GM12878 (cell line): ENCODE measurements at regions not wholly inside any gene's neighbourhood (a gene's known extent, or its start where the extent isn't known, plus 50 kb on each side); places are given as distances from the start of the nearest gene placed in this dataset.

Experiments used
- ATAC-seq: fragments of 200-7000 bp; cut with Tn5 transposase; 3 replicates; pipeline ENCODE4 v1.9.1; 2020; ENCODE audit warnings: mild to moderate bottlenecking, moderate library complexity
- BruUV-seq: library from RNA; stranded (reverse); fragments of 400-500 nt; replicated peaks from 2 replicates; lab custom pipeline; 2021; lab: Mats Ljungman, UMichigan
- CTCF ChIA-PET: fragments of 300-600 bp; sonication (Branson Sonifier 250); formaldehyde crosslinking; extraction: SDS; loops from one replicate; lab custom pipeline; 2021; ENCODE audit warnings: inconsistent platforms; lab: Yijun Ruan, JAX
- POLR2A ChIA-PET: fragments of 350-600 bp; formaldehyde crosslinking; extraction: SDS; loops from one replicate; lab custom pipeline; 2021; ENCODE audit warnings: inconsistent platforms; lab: Charles Lee
- RAD21 ChIA-PET: fragments of 300-600 bp; sonication (Branson Sonifier 250); formaldehyde crosslinking; loops from one replicate; lab custom pipeline; 2023; ENCODE audit warnings: antibody characterized with exemption; ENCODE audit not compliant: unreplicated experiment; lab: Charles Lee
- SMC1A ChIA-PET: fragments of 300-600 bp; sonication (Branson Sonifier 250); formaldehyde crosslinking; loops from one replicate; lab custom pipeline; 2023; ENCODE audit not compliant: unreplicated experiment, uncharacterized antibody; lab: Charles Lee
- DNase-seq: peaks from one replicate; pipeline ENCODE4 v3.0.0-alpha.2; 2011; ENCODE audit warnings: low read depth, low spot score
- FAIRE-seq: peaks from 3 replicates; lab custom pipeline; 2011; peaks lifted over from hg19 to GRCh38; lab: Jason Lieb, UNC
- H2AFZ ChIP-seq: 2 replicates; pipeline ENCODE4 v1.6.0; 2011; ENCODE audit warnings: low read depth, low read length, control low read depth; ENCODE audit not compliant: control insufficient read depth
- H3K27ac ChIP-seq: 2 replicates; pipeline ENCODE4 v1.5.1; 2011; ENCODE audit warnings: control low read depth; ENCODE audit not compliant: control insufficient read depth, insufficient read depth
- H3K27me3 ChIP-seq, 2 experiments: replicated peaks in 1 of 2; 2 replicates each; pipeline versions ENCODE4 v1.6.0 to v1.6.1; 2011; ENCODE audit warnings: low read length in 1 of 2; ENCODE audit not compliant: control insufficient read depth in 2 of 2, insufficient read depth in 2 of 2
- H3K36me3 ChIP-seq, 2 experiments: 2 replicates each; pipeline ENCODE4 v1.5.1; 2011; ENCODE audit warnings: low read length in 1 of 2; ENCODE audit not compliant: control insufficient read depth in 2 of 2, insufficient read depth in 2 of 2
- H3K4me1 ChIP-seq: 2 replicates; pipeline ENCODE4 v1.6.1; 2011; ENCODE audit warnings: mild to moderate bottlenecking, low read length, moderate library complexity, mixed read lengths; ENCODE audit not compliant: control insufficient read depth, insufficient read depth
- H3K4me2 ChIP-seq: 2 replicates; pipeline ENCODE4 v1.6.0; 2011; ENCODE audit warnings: control low read depth; ENCODE audit not compliant: control insufficient read depth, insufficient read depth
- H3K4me3 ChIP-seq: fragments of 200-600 bp; sonication (generic); 2 replicates; pipeline ENCODE4 v1.5.1; 2016
- H3K79me2 ChIP-seq: 2 replicates; pipeline ENCODE4 v1.6.0; 2011; ENCODE audit warnings: low read length; ENCODE audit not compliant: control insufficient read depth, insufficient read depth
- H3K9ac ChIP-seq: 2 replicates; pipeline ENCODE4 v1.8.0; 2011; ENCODE audit warnings: low read length, control low read depth, mixed read lengths; ENCODE audit not compliant: control insufficient read depth, insufficient read depth
- H3K9me3 ChIP-seq: replicated peaks from 3 replicates; pipeline ENCODE4 v1.5.1; 2011; ENCODE audit warnings: mild to moderate bottlenecking, low read length; ENCODE audit not compliant: control insufficient read depth, insufficient read depth
- H4K20me1 ChIP-seq: 2 replicates; pipeline ENCODE4 v1.6.0; 2011; ENCODE audit not compliant: control insufficient read depth, insufficient read depth
- ASH2L ChIP-seq: fragments of 300-600, 200-600 bp; sonication (generic); IDR thresholded peaks from 2 replicates; pipeline ENCODE4 v1.6.1; 2017; ENCODE audit warnings: low read depth, mild to moderate bottlenecking, borderline replicate concordance
- BCL11A ChIP-seq: IDR thresholded peaks from 2 replicates; pipeline ENCODE4 v1.6.1; 2011; ENCODE audit warnings: low read depth, low read length
- CBX3 ChIP-seq: fragments of 200-600 bp; sonication (generic); IDR thresholded peaks from 2 replicates; pipeline ENCODE4 v1.6.1; 2016; ENCODE audit warnings: low read depth, borderline replicate concordance
- EGR1 ChIP-seq, 2 experiments: IDR thresholded peaks; 1 replicate in 1 of 2; 2 replicates in 1 of 2; pipeline ENCODE4 v1.6.1; 2011 to 2012; ENCODE audit warnings: low read depth in 2 of 2, low read length in 2 of 2, borderline replicate concordance in 1 of 2, mild to moderate bottlenecking in 1 of 2, moderate library complexity in 1 of 2
- EP300 ChIP-seq, 2 experiments: fragments of 150-350 bp in 1 of 2; IDR thresholded peaks; 2 replicates each; pipeline ENCODE4 v1.6.1; 2011 to 2012; ENCODE audit warnings: low read depth in 2 of 2, low read length in 2 of 2, borderline replicate concordance in 1 of 2, improper control_type of control experiment in 1 of 2, inconsistent platforms in 1 of 2; ENCODE audit not compliant: control insufficient read depth in 1 of 2
- MYB ChIP-seq: fragments of 150-350 bp; IDR thresholded peaks from 2 replicates; pipeline ENCODE4 v1.6.1; 2014; ENCODE audit warnings: mild to moderate bottlenecking, low read depth, low read length, borderline replicate concordance
- NFXL1 ChIP-seq: fragments of 450-650 bp; IDR thresholded peaks from 2 replicates; pipeline ENCODE4 v1.6.1; 2017; ENCODE audit warnings: antibody characterized with exemption, mild to moderate bottlenecking, borderline replicate concordance
- POLR2AphosphoS5 ChIP-seq: IDR thresholded peaks from 2 replicates; pipeline ENCODE4 v1.6.1; 2011; ENCODE audit warnings: mild to moderate bottlenecking, low read length, inconsistent platforms
- WGBS: methylation state at CpG from one replicate; pipeline ENCODE4 v1.1.6; 2016; ENCODE audit warnings: low lambda C conversion rate; ENCODE audit not compliant: insufficient replicate concordance, insufficient coverage; ENCODE audit errors: missing lambda C conversion rate; 5-methylcytosine and 5-hydroxymethylcytosine counted together
- in situ Hi-C: fragments of 300-500 bp; cut with MboI; formaldehyde crosslinking; loops from 9 replicates; pipeline ENCODE4 v1.14.3; 2018; ENCODE audit warnings: mixed read lengths
- intact Hi-C: fragments of 100-400 bp; cut with micrococcal nuclease; formaldehyde crosslinking; loops from one replicate; pipeline ENCODE4 v1.14.2; 2022; ENCODE audit not compliant: unreplicated experiment
- TF ChIP-seq, protein P1 (sequence below): fragments of 450-650 bp; IDR thresholded peaks from 2 replicates; pipeline ENCODE4 v1.6.1; 2017; ENCODE audit warnings: low read depth, mild to moderate bottlenecking, moderate library complexity
- TF ChIP-seq, protein P2 (sequence below): IDR thresholded peaks from 2 replicates; pipeline ENCODE4 v1.6.1; 2012; ENCODE audit warnings: low read length, inconsistent platforms
- TF ChIP-seq, protein P3 (sequence below): fragments of 150-350 bp; IDR thresholded peaks from 2 replicates; pipeline ENCODE4 v1.6.1; 2014; ENCODE audit warnings: mild to moderate bottlenecking, low read depth, low read length
- TF ChIP-seq, protein P4 (sequence below): IDR thresholded peaks from 2 replicates; pipeline ENCODE4 v1.6.1; 2011; ENCODE audit warnings: mild to moderate bottlenecking, low read depth, low read length, moderate library complexity; ENCODE audit not compliant: insufficient replicate concordance
- TF ChIP-seq, protein P5 (sequence below): fragments of 450-650 bp; IDR thresholded peaks from 2 replicates; pipeline ENCODE4 v1.6.1; 2017; ENCODE audit warnings: mild to moderate bottlenecking

GRCh38 chr15:69783211-69783610, 314.5 kb downstream of the TLE3 start (continued):
- no peak for TF ChIP-seq NFXL1
- no peak for TF ChIP-seq EP300 (IDR thresholded peaks at IDR 0.05; ENCODE audit: borderline replicate concordance in 1 of 2, control insufficient read depth in 1 of 2, low read depth in 2 of 2, low read length in 2 of 2)
- TF ChIP-seq MYB: no peak
- TF ChIP-seq CBX3: no peak
- TF ChIP-seq, all 136 proteins: peak for 0

GRCh38 chr15:69784798-69785566, 312.7 kb downstream of the TLE3 start:
- Histone ChIP-seq H3K27me3 (no peaks in the 10 kb centered on the region; a peak in 1 of 4 replicates), H3K27ac (no peak overlapping the region), H3K9me3 (no peaks in the 10 kb centered on the region), H3K4me2 (no peak overlapping the region), H3K4me3 (no peak overlapping the region), H4K20me1 (no peaks in the 10 kb centered on the region; the same call in 1 of the 2 replicates), H3K9ac (no peak overlapping the region), H3K4me1 (no peaks in the 10 kb centered on the region), H3K36me3 (no peaks in the 10 kb centered on the region), H2AFZ (no peak overlapping the region), H3K79me2 (no peaks in the 10 kb centered on the region)
- no peak for FAIRE-seq
- in situ Hi-C loops: no loop called here
- intact Hi-C loops: no loop called here
- ChIA-PET RAD21 (no interaction called here), SMC1A (no interaction called here), CTCF (no interaction called here), POLR2A (no interaction called here)
- DNase-seq: no peak
- no TSS peak for BruUV-seq
- 28% methylated on average over 5 of the region's 5 CpGs for WGBS
- no peak for ATAC-seq
- TF ChIP-seq, protein P1, sequence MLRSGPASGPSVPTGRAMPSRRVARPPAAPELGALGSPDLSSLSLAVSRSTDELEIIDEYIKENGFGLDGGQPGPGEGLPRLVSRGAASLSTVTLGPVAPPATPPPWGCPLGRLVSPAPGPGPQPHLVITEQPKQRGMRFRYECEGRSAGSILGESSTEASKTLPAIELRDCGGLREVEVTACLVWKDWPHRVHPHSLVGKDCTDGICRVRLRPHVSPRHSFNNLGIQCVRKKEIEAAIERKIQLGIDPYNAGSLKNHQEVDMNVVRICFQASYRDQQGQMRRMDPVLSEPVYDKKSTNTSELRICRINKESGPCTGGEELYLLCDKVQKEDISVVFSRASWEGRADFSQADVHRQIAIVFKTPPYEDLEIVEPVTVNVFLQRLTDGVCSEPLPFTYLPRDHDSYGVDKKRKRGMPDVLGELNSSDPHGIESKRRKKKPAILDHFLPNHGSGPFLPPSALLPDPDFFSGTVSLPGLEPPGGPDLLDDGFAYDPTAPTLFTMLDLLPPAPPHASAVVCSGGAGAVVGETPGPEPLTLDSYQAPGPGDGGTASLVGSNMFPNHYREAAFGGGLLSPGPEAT: no peak
- TF ChIP-seq POLR2AphosphoS5 (no peak), BCL11A (no peak), ASH2L (no peak), EGR1 (IDR thresholded peaks at IDR 0.05; ENCODE audit: borderline replicate concordance in 1 of 2, low read depth in 2 of 2, low read length in 2 of 2) (no peak)
- TF ChIP-seq, protein P2, sequence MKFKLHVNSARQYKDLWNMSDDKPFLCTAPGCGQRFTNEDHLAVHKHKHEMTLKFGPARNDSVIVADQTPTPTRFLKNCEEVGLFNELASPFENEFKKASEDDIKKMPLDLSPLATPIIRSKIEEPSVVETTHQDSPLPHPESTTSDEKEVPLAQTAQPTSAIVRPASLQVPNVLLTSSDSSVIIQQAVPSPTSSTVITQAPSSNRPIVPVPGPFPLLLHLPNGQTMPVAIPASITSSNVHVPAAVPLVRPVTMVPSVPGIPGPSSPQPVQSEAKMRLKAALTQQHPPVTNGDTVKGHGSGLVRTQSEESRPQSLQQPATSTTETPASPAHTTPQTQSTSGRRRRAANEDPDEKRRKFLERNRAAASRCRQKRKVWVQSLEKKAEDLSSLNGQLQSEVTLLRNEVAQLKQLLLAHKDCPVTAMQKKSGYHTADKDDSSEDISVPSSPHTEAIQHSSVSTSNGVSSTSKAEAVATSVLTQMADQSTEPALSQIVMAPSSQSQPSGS: no peak
- TF ChIP-seq, protein P3, sequence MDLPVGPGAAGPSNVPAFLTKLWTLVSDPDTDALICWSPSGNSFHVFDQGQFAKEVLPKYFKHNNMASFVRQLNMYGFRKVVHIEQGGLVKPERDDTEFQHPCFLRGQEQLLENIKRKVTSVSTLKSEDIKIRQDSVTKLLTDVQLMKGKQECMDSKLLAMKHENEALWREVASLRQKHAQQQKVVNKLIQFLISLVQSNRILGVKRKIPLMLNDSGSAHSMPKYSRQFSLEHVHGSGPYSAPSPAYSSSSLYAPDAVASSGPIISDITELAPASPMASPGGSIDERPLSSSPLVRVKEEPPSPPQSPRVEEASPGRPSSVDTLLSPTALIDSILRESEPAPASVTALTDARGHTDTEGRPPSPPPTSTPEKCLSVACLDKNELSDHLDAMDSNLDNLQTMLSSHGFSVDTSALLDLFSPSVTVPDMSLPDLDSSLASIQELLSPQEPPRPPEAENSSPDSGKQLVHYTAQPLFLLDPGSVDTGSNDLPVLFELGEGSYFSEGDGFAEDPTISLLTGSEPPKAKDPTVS: no peak
- TF ChIP-seq, protein P4, sequence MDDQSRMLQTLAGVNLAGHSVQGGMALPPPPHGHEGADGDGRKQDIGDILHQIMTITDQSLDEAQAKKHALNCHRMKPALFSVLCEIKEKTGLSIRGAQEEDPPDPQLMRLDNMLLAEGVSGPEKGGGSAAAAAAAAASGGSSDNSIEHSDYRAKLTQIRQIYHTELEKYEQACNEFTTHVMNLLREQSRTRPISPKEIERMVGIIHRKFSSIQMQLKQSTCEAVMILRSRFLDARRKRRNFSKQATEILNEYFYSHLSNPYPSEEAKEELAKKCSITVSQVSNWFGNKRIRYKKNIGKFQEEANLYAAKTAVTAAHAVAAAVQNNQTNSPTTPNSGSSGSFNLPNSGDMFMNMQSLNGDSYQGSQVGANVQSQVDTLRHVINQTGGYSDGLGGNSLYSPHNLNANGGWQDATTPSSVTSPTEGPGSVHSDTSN: no peak
- TF ChIP-seq, protein P5, sequence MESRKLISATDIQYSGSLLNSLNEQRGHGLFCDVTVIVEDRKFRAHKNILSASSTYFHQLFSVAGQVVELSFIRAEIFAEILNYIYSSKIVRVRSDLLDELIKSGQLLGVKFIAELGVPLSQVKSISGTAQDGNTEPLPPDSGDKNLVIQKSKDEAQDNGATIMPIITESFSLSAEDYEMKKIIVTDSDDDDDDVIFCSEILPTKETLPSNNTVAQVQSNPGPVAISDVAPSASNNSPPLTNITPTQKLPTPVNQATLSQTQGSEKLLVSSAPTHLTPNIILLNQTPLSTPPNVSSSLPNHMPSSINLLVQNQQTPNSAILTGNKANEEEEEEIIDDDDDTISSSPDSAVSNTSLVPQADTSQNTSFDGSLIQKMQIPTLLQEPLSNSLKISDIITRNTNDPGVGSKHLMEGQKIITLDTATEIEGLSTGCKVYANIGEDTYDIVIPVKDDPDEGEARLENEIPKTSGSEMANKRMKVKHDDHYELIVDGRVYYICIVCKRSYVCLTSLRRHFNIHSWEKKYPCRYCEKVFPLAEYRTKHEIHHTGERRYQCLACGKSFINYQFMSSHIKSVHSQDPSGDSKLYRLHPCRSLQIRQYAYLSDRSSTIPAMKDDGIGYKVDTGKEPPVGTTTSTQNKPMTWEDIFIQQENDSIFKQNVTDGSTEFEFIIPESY: no peak
